NCI-H82 (cell line): ENCODE measurements at regions not wholly inside any gene's neighbourhood (a gene's known extent, or its start where the extent isn't known, plus 50 kb on each side); places are given as distances from the start of the nearest gene placed in this dataset.
A peak's percentile ranks its signal among the peaks of the same experiment; 100 is the strongest.

Source experiments
- DNase-seq: peaks from one replicate; lab custom pipeline; 2025; lab: John Stamatoyannopoulos, UW

DNA sequence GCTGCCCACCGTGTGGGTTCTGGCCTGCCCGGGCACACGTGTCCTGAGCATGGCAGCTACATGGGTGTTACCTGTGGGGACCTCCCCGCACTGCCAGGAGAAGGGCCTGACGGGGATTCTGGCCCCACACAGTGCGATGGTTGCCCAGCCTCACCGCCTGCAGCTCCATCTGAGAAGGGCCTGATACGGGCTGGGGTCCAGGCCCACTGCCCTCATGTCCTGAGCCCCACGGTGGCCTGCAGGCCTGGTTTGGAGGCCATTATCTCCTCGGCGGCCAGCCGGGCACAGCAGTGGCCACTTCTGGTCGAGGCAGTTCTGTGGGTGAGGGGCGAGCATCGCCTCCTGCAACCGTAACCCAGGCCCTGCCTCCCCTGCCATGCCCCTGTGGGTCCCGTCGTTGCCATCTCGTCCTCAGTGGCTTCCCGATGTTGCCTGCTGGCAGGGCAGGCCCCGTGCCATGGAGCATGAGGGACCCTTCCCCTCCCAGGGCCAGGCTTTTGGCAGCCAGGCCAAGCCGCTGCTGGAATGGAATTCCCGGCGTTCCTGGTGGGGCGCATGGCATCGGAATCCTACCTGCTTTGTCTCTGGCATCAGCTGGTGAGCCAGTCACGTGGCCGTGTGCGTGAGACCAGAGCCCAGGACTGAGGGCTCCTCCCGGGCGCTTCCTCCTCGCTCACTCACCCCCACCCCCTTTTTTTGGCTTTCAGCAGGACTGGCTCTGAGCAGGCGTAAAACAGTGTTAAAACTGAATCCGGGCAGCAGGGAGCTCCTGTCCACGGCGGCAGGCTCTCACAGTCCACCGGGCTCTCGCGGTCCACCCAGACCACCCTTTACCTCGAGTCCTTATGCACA lies 71.9 kb upstream of the PPARA start:
- no peak for DNase-seq

DNA sequence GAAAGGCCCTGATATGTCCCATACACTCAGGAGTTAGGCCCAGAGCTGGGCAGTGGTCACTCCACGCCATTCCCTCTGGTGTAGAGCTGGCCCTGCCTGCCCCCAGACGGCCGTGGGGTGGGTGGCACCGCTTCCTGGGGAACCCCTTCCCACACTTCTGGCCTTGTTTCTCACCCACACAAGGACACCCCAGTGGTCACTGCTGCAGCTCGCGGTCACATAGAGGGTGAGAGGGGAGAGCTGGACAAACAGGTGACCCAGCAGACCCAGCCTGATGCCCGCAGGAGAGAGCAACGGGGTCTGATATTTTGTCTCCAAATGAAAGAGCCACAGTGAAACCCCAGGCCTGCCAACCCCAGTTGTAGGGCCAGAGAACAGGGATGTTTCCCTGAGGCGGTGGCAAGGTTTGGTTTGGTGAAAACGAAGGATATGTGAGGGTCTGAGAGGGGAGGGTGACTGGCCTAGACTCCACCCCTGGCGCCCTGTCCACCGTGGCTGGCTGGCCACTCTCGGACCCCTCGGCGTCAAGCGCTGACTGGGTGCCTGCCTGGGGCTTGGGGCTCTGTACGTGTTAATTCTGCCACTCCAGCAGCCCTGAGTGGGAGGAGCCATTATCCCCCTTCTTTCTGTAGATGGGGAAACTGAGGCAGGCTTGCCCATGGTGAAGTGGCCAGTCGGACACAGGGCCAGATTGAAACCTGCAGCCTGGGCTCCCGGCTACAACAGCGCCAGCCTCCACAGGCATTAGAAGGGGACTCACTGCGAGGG lies 71.0 kb upstream of the PPARA start:
- DNase-seq = no peak

DNA sequence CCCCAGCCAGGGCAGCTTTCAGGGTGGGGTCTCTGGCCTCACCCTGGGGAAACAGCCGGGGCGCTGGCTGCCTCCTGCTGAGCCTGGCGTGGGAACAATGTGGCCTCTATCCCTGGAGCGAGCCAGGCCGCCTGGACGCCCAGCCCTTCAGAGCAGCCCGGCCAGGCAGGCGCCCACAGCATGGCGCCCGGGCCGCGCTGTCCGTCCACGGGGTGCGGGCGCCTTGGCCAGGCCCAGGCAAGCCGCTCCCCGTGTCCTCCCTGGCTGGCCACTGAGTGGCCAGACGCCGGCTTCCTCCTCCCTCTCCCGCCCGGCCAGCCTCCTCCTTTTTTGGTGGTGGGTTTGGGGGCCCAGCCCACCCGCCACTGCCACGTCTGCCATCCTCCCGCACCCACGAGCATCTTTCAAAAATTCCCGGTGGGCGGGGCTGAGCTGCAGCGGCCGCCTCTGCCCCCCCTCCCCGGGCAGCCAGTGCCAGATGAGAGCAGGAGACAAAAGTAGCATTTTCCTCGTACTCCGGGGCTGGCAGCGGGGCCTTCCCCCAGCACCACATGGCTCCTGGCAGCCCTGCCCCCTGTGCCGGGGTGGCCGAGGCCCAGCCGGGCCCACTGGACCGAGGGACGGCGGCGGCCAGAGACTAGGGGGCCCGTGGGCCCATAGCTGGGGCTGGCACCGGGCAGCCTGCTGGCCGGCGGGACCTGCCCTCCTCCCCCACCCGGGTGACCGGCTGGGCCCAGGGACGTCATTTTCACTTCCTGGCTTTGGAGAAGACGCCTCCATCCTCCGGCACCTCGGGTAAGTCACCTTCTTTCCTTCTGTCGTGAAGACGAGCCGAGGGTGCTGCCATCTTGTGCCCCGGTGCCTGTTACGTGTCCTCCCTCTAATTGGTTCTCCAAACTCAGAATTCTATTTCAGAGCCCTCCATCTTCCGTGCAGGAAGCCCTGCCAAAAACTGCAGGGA lies 70.2 kb upstream of the PPARA start:
- no peak for DNase-seq

DNA sequence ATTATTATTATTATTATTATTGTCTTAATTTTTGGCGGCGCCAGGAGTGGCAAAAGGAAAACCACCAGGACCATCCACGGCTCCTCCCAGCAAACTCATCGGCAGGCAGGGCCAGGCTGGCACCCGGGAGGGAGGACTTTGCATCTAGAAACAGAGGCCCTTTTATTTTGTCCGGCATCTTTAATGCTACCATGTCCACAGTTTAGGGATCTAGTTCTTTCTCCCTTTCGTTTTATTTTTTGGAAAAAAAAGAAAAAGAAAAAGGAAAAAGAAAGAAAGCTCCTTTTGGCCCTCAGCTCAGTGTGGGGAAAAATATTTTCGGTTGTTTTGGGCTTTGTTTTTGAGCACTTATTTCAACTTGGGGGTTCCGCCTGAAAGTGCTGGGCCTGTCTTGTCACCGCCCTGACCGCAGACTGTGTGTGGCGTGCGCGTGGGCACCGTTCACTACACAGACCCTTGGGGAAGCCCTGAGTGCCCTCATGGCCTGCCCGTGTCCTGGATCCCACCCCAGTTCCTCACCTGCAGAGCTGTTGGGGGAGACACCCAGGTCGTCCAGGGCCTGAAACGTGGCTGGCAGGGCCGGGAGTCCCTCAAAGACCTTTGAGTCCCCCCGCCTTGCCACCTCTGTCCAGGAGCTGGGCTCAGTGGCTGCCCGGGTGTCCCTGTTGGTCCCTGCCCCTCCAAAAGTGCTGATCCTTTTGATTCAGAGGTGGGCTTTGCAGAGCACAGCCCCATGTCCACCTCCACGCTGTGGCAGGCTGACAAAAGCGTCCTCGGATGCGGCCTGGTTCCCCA lies 69.1 kb upstream of the PPARA start:
- DNase-seq = no peak

DNA sequence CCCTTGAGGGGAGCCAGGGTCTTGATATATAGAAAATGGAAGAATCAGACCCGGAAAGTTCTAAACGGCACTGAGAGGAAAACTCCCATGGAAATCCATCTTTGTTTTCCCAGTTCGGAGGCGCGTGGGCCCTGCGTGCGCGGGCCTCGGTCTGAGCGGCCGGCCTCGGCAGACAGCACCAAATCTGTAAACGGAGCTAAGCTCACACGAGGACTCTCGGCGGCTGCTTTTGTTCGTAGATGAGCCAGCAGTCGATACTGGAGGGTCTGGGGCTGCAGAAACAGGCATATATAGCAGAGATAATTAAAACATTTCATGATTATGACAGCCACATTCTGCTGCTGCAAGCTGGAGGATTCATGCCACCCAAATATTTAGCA lies 68.5 kb upstream of the PPARA start:
- no peak for DNase-seq

DNA sequence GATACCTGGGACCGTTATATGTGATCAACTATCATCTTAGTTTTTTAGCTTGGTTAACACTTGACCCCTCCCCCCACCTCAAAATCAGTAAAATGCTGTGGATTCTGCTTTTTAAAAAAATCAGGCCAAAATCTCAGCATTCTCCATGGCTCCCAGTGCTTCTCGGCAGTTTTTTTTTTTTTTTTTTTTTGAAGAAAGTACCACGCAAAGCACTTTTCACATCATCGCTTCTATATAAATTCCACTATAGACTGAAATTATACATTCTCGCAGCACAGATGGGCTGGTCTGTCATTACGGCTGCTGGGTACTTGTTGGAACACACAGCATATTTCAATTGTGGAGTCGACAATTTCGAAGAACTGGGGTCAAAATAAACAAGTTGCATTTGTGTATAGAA lies 67.7 kb upstream of the PPARA start:
- no peak for DNase-seq

DNA sequence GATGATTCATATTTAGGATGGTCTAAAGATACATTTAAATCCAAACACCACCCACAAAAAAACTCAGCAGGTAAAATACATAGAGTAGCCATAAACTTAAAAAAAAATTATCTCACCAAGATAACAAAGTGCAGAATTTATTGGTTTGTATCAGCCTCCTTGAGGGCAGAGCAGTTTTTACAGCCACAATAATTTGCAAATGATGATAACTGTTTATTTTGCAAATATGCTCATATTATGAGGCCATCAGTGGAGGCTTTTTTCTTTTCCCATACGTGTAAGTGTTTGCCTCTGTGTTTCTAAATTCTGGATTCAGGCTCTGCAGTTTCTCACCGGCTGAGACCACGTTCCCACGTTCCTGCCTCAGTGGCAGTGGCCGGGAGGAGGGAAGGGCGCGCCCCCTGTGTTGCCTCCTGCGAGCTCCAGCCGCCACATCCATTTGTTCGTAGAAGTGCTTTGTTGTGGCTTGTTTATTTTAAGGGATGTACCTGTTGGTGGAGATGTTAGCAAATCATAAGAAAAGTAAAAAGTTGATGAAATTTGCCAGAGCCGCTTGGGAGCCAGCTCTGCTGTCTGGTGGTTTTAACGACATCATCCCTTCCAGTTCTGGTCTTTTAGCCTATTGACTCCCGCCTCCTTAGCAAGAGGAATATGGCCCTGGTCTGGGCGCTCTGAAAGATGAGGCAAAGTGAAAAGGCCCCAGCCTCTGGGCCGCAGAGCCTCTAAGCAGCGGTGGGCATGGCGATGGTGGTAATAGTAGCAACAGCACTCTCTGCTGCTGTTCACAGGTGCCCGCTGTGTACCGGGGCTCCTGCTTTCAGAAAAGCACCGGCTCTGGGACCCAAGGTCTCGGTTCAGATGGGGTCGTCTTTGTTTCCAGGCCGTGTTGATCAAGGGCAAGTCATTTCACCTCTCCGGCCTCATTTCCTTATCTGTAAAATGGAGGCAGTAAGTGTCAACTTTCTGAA lies 66.7 kb upstream of the PPARA start:
- DNase-seq = no peak

DNA sequence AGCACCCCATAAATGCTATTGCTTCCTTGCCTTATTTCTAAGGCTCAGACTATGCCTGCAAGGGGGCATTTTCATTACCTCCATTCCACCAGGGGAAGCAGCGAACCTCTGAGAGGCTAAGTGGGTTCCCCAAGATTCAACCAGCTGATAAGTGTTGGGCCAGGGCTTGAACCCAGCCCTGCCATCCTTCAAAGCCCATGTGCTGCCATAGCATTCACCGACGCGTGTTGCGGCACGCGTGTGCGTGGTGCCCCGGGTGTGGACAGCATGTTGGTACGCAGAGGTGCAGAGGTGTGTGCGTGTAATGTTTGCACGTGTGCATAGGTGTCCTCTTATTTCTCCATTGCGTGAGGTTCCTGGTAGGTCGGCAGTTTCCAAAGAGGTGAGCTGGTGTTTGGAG lies 66.0 kb upstream of the PPARA start:
- no peak for DNase-seq

DNA sequence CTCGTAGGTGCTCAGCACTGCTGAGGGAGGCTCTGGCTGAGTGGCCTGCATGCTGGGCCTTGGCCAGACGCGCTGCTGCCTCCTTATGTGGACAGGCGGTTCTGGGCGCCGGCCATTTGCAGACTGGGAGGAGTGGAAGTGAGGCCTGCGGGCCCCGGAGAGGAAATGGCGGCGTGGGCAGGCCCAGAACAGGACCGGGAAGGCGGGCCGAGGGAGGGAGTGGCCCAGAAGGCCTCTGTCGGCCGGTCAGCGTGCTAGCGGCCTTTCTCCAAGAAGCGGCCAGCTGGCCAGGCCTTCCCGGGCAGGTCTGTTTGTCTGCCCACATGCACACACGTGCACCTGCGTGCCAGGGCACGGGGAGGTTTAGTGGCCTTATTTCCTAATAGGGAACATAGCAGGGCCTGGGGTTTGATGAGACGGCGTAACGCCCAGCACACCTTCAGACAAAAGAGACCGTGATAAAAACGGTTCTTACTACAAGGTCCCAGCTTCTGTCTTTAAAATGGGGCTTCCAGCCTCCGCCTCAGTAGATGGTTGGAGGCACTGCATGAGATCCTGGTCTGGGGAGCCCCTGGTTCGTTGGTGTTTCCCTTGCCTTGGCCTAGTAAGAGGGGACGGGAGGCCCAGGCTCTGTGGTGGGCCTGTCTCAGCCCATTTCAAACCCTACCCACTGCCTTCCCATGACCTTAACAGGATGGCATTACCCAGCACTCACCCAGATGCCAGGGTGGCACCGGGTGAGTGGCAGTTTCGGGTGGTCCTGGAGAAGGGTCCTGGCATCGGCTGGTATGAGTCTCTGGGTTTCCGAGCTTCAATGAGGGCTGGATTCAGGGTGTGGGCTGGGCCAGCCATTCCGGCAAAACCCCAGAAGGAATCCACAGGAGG lies 65.1 kb upstream of the PPARA start:
- DNase-seq = no peak

DNA sequence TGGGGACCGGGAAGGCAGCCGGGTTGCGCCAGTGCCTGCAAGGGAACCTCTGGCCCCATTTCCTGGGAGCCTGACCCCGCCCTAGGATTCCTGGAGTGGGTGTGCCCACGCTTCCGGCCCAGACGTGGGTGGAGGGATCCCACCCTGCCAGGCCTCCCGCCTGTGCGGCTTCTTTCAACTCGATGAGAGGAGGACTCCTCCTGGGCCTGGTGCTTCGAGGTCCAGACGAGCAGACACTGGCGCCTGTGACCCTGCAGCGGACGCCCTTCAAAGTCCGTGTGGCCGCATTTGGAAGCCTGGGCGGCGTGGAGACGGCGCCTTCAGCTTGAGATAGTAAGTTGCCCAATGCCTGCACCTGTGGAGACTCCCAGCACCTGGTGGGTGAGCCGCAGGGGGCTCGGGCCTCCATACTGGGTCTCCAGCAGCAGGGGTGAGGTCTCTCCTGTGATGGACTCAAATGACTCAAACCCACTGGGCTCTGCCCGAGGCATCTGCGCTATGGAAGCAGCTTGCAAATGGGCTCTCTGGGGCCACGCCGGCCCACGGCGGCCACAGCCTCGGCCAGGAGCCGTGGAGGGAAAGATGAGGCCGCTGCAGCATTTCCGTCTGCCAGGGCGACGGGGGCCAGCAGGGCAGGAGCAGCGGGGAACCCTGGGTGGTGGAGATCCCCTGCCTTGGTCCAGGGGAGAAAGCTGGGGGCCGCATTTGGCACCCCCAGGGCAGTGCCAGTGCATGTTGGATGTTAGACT lies 64.3 kb upstream of the PPARA start:
- DNase-seq = no peak

DNA sequence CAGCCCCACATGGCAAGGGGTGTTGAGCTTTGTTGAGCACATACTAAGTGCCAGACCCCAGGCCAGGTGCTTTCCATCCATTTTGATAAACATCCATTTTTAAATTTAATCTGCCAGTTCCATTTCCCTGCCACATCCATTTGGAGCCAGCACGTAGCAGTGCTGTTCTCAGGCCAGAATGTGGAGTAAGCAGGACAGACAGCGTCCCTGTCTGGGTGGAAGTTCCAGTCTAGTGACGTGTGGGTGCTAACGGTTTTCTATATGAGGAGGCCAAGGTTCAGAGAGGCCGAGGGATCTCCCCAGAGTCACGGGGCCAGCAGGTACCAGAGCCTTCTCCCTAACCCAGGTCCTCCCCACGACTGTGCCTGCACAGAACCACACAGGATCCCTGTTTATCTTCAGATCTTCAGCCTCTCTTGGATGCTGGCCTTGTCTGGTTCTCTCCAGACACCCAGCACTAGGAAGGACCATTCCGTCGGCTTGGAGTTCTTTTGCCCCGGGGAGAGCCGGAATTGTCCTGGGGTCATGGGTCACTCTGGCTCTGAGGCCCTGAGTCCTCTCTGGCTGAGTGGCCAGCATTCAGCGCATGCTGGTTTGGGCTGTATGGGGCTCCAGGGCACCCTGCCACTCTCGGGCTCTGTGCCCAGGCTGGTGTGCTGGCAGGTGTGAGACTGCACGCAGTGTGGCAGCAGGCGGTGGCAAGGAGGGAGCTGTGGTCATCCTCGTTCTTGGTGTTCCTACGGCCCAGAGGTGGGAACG lies 63.6 kb upstream of the PPARA start:
- no peak for DNase-seq

DNA sequence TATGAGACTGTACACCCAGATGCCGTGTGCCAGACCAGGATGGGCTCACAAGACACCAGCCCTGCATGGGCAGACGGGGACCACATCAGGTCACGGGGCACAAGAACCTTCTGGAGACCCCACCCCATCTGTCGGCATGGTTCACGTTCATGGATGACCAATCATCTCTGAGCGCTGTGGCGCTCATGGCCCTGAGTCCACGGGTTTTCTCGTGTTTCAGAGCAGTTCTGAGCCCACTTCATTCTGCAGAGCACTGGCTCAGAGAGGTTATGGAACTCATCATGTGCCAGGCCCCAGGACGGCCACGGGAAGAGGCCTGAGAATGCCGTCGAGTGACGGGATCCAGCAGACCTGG lies 63.0 kb upstream of the PPARA start:
- DNase-seq = no peak

DNA sequence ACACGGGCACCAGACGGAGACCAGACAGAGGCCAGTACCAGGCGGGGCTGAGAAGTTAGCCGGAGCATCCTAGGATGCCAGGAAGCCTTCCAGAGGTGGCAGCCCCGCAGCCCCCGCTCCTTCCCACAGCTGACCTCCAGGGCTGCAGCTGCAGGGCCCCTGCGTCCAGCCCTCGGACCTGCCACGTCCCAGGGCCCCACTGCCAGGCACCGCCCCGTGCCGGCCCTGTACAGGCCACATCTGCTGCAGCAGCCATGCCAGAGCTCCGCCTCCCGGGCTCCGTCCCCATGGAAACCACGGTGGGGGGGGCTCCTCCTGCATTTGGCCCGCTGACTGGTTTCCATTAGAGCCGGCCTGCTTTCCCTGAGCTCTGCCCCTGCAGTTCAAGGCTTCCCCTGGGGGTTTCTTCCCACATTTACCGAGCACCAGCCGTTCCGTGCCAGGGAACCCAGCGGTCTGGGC lies 62.5 kb upstream of the PPARA start:
- DNase-seq = peak; percentile 20

DNA sequence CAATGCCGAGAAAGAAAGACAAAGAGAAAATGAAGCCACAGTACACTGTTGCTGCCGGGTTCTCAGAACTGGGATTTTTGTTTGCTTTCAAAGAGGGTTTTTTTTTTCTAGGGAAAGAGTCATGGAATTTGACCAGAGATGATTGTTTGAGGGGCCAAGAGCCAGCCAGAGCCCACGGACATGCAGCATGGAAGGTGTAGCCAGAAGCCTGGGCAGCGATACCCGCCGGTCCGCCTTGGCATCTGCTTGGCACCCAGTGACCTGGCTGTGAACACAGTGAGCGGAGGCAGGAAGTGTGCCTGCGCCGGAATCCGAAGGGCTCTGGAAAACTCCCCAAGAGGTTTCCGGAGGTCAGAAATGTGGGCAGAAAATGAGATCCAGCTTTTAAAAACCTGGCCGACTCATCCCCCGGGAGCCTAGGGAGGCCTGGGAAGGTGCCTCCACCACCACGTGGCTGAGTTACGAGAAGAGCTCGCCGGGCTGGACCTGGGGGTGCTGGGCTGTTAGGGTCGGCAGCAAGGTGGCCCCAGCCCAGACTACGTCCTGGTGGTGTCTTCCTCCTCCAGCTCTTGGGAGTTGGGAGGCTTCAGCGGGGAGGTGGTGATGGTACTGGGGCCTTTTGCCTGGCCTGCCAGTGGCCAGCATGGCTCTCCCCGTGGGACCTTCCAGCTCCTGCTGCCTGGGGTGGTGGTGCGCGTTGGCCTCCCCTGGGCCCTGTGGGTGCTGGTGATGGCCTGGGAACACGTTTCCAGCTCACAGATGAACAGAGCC lies 61.6 kb upstream of the PPARA start:
- no peak for DNase-seq

DNA sequence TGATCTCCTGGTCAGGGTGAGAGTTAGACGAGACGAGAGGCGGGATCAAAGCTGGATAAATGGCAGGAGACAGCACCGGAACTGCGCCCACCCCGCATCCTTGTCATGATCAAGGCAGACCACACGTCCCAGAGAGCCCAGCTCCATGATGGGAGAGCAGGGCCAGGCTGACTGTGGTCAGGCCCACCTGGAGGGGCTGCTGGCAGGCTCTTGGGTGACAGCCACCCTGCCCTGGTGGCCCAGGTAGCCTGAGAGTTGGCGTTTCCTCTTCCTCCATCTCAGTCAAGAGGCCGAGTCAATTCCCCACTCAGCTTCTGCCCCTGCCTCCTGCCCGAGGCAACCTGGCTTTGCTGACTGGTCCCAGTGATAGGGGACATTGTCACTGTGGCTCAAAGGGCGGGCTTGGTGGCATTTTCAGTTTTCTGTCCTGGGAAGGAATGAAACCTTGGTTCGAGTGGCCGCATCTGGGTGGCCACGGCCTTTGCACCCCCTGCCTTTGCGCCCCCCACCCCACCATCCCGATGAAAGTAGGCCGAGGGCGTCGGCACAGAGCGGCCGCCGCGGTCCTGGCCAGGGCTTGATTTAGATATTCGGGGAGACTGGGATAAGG lies 60.8 kb upstream of the PPARA start:
- no peak for DNase-seq

DNA sequence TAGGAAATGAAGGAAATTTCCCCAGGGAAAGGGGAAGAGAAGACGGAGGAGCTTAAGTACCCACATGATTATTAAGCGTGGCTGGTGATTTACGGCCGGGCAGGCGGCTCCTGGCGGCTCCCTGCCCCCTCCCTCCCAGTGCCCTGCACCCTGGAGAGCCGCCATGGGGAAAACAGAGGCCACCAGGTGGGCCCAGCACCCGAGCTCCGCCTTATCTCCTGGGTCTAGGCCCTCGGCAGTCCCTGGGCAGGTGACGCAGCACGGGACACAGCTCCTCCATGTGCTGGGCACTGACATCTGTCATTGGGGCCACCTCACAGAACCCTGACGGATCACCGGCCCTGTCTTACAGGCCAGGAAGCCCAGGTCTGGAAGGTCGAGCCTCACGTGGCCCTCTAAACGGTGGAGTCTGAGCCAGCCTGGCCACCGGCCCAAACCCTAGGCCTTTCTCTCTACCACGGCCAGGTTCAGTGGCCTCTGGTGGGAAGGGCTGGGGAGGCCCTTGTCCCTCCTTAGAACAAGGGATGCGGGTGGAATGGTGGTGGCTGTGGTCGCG lies 60.2 kb upstream of the PPARA start:
- DNase-seq = peak; percentile 5
